T-helper 2 cell treated with Interferon-gamma antibody and Interleukin-4, amounts not matched to agents 100 ng/mL and 5 ng/mL, for 36 hours (primary cell): ENCODE measurements at regions not wholly inside any gene's neighbourhood (a gene's known extent, or its start where the extent isn't known, plus 50 kb on each side); places are given as distances from the start of the nearest gene placed in this dataset.
"Not testable (repeated sequence)": the region's sequence is repeated elsewhere in the genome, so short reads cannot be mapped to it uniquely, and the experiment has no call there.

ENCODE experiments used
- intact Hi-C: fragments of 100-400 bp; cut with micrococcal nuclease; formaldehyde crosslinking; loops from one replicate; pipeline ENCODE4 v1.15.1; 2023

DNA sequence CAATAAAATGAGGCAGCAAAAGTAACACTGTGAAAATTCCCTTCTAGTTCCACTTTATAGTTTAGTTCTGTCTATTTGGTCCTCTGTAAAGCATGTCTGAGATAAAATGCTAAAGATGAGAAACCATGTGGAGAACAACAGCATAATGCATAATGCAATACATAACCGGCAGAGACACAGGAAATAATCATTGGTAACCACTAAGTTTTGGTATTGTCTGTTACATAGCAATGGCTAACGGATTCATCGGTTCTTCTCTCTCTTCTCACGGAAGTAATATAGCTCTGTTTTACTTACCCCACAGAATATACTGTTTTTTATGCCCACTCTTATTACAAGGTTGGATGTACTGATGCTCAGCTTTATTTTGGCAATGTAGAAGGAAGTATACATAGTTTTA lies 158.9 kb downstream of the FAM174A start:
- intact Hi-C loops, result no loop called here

DNA sequence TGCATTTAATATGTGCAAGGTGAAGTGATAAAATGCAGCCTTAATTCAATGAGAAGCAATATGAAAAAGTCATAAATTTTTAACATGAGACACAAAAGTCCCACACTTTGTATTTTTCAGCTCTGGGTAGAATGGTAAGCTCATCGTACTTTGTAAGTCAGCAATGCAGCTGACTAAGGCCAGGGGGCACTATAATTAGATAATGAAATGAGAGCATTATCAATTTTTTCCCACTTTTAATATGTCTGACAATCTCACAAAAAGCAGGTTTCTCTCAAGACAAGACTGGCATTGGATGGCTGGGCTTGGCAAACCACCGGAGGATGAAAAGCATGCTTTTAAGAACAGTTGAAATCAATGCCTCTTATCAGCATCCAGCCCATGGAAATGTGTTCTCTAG lies 162.8 kb downstream of the FAM174A start:
- intact Hi-C loops, result no loop called here

- intact Hi-C loops, result no loop called here
These were observed 171.6 kb downstream of the FAM174A start for GRCh38 chr5:100706776-100707175.

GRCh38 chr5:100708645-100709171 lies 173.5 kb downstream of the FAM174A start:
- intact Hi-C loops, result no loop called here

- intact Hi-C loops, result no loop called here
These were observed 174.6 kb downstream of the FAM174A start for GRCh38 chr5:100709771-100710170.

DNA sequence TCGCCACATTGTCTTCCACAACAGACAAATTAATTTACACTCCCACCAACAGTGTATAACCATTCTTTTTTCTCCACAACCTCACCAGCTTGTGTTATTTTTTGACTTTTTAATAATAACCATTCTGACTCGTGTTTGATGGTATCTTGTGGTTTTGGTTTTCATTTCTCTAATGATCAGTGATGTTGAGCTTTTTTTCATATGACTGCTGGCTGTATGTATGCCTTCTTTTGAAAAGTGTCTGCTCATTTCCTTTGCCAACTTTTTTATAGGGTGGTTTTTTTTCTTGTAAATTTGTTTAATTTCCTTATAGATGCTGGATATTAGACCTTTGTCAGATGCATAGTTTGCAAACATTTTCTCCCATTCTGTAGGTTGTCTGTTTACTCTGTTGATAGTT lies 179.6 kb downstream of the FAM174A start:
- intact Hi-C loops, result not testable (repeated sequence)

- intact Hi-C loops, result no loop called here
These were observed 180.4 kb downstream of the ST8SIA4 start for GRCh38 chr5:100722657-100723056.

DNA sequence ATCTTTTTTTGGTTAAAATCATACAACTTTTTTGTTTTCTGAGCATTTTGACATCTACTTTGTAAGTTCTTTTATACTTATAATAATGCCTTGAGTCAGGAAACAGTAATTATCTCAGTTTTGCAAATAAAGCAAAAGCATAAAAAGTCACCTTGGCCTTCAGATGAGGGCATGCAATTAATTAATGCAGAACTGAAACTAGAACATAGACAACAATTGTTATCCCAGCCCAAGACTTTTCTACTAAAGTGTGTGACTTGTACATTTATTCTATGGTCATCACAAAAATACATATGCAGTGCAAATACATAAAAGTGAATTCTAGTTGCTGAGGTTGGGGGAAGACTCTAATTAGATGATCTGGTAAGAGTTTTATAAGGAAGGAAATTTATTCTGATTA lies 179.9 kb downstream of the ST8SIA4 start:
- intact Hi-C loops, result no loop called here

DNA sequence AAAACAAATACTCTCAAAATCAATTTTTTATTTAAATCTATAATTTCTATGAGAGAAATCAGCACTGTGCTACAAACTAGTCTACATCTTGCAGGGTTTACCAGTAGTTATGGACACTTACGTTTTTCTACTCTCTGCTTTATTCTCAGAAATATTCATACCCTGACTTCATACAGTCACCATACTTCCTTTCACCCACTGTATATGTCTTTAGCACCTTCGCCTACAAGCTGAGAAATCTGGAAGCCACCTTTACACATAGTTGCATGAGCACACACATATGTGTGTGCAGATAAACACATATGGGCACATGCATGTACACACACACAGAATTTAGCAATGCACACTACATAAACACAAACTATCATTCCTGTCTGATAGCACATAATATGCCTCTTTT lies 177.0 kb downstream of the ST8SIA4 start:
- intact Hi-C loops, result no loop called here

GRCh38 chr5:100731768-100732167 lies 171.3 kb downstream of the ST8SIA4 start:
- intact Hi-C loops, result loop anchor here (1.0 to 5.0 kb wide), 5 partner anchors 51 to 194 kb away; partner anchors contain the start of gene FAM174A

GRCh38 chr5:100746730-100747129 lies 156.4 kb downstream of the ST8SIA4 start:
- intact Hi-C loops, result loop anchor here (1.0 kb wide), 1 partner anchor 157 kb away; the partner anchor contains the start of gene ST8SIA4

- intact Hi-C loops, result no loop called here
These were observed 153.3 kb downstream of the ST8SIA4 start for GRCh38 chr5:100749771-100750284.

- intact Hi-C loops, result no loop called here
These were observed 147.6 kb downstream of the ST8SIA4 start for GRCh38 chr5:100755435-100755834.
